ENCODE measurements at regions not wholly inside any gene's neighbourhood (a gene's known extent, or its start where the extent isn't known, plus 50 kb on each side); places are given as distances from the start of the nearest gene placed in this dataset.

DNA sequence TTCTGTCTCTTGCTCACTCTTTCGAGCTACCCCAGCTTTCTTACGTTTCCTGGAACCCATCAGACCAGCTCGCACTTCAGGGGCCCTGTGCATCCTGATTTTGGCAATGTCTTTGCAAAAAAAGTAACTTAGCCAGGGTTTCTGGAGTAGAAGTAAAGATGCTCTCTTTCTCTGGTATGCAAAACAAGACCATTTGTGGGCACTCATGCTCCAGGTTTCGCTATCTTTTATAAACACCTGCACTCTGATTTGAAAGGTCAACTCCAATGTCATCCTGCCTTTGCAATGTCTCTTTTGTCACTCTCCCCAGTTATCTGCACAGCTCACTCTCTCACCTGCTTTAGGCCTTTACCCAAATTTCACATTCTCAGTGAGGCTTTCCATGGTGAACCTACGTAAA lies 869.1 kb downstream of the QKI start:
- no peak for DNase-seq

GRCh38 chr6:164276211-164276610 lies 861.7 kb downstream of the QKI start:
- DNase-seq: no peak

DNA sequence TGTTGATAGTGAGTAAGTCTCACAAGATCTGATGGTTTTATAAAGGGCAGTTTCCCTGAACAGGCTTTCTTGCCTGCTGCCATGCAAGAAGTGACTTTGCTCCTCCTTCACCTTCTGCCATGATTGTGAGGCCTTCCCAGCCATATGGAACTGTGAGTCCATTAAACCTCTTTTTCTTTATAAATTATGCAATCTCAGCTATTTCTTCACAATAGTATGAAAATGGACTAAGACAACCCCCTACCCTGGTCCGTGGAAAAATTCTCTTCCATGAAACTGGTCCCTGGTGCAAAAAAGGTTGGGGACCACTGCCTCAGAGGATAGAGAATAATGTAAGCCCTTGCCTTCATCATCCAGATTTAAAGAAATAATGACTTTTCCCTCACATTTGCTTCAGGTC lies 861.3 kb downstream of the QKI start:
- DNase-seq: no peak

- DNase-seq: no peak
Observed at GRCh38 chr6:164274493-164274892, 860.0 kb downstream of the QKI start.

DNA sequence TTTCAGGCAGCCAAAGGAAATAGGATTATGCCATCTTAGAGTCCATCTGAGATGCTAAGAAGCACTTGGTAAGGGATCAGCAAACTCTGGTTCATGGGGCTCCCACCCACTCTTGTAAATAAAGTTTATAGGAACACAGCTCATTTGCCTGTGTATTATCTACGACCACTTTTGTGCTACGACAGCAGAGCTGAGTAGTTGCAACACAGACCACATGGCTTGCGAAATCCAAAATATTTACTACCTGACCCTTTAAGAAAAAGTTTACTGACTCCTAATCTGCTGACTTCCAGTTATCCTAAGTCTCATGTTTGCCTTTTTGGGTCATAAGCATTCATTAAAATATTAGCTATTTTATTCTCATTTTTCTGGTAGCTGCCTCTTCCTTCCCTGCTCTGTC lies 859.0 kb downstream of the QKI start:
- DNase-seq: no peak

- no peak for DNase-seq
Observed at GRCh38 chr6:164266851-164267250, 852.3 kb downstream of the QKI start.

DNA sequence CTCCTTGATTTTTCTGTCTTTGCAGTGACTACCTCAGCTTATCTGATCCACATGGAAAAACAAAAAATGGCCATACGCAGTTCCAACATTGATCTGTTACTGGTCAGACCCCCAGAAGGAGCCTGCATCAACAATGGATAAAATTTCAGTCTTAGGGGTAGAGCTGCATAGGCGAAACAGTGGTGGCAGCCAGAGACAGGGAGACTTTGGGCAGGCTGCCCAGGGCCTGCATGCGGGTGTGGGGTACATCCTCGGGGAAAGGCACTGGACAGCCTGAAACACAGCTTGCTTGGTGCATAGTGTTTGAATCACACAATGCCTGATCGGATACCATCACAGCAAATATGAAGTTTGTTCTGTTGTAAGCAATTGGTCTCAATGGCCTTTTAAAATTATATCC lies 847.8 kb downstream of the QKI start:
- DNase-seq: no peak

DNA sequence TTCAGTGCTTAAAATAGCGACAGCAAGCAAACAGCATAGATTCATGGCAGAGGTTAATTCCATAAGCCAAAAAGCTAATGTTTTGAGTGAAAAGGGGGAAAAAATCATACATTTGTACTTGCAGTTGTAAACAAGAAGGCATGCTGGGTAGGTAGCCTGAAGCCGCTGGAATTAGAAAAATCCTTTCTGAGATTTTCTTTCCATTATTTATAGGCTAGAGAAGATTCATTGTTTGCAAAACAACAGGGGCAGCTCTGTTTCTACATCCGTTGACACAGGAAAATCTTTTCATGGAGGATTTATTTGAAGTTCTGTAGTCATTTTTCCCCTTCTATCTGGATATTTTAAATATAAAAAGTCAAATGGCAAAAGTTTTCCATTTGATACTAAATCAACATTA lies 843.9 kb downstream of the QKI start:
- no peak for DNase-seq

GRCh38 chr6:164252948-164253347 lies 838.4 kb downstream of the QKI start:
- no peak for DNase-seq

- no peak for DNase-seq
Observed at GRCh38 chr6:164252291-164252690, 837.8 kb downstream of the QKI start.

GRCh38 chr6:164247106-164247505 lies 832.6 kb downstream of the QKI start:
- DNase-seq: no peak

DNA sequence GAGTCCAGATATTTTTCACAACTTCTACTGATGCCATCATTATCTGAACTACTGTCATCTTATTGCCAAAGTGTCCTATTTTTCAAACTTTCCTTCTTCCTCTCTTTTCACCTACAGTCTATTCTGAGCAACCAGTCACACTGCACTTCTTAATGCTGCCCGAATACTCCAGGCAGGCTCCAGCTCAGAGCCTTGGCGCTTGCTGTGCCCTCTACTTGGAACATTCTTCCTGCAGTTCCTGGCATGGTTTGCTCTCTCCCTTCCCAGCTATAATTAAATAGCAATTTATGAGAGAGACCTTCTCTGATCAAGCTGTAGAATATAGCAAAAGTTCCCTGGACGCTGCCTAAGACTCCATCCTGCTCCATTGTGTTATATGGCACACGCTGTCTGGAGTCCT lies 831.6 kb downstream of the QKI start:
- no peak for DNase-seq

DNA sequence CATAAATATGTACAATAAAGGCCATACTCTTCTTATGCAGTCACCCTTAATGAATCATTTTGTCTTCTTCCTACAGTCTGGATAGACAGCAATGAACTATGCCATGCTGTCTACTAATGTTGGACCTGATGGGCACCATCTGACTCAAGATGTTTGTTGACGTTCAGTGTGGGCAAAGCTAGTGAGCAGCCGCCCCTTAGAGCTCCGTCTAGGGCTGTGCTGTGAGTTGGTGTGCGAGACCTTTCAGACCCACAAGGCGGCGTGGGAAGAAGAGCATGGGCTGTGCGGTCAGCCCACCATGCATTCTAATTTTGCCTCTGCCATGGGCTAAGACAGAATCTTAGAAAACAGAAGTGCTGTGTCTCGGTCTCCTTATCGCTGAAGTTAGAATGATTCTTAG lies 829.4 kb downstream of the QKI start:
- DNase-seq: no peak

- DNase-seq: no peak
Observed at GRCh38 chr6:164243012-164243610, 828.6 kb downstream of the QKI start.

GRCh38 chr6:164230804-164231203 lies 816.3 kb downstream of the QKI start:
- no peak for DNase-seq

GRCh38 chr6:164230259-164230658 lies 815.7 kb downstream of the QKI start:
- no peak for DNase-seq

- no peak for DNase-seq
Observed at GRCh38 chr6:164229716-164230115, 815.2 kb downstream of the QKI start.

DNA sequence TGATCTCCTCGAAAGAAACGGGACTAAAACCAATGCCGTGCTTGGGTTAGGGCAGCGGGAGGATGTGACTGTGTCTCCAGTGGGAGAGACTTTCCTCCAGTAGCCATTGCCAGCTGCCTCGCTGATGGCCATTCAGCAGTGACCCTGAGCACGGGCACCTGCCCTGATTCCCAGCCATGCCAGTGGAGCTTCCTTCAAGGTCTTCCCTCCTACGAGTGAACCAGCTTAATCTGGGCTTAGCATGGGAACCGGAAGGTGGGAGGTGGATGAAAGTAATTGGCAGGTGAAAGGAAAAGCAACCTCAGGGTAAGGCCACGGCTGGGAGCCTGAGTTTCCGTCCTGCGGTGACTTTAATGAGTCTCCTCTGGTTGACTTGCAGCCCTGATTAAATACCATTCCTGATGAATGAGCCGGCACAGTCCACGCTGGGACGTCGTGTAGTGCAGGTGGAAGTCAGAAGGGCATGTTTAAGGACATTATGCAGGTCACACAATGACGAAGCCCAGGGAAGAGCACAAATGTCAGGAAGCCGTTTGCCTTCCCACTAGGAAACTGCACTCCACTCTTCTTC lies 813.5 kb downstream of the QKI start:
- DNase-seq: no peak

DNA sequence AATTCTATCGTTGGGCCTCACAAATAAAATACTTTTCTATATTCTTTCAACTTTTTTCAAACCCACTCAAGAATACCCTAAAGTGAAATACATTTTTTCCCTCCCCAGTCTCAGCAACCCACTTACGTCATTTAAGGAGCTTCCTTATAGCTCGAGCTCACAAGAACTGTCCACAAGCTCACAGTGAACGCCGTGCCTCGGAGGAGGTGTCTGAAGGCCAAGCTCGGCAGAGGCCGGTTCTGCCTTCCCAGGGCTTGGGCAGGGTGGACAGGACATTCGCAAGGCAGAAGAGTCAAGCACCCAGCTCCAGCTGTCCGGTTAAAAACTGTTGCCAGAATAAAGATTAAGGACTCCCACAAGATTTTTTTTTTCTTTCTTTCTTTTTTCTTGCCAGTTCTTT lies 802.3 kb downstream of the QKI start:
- DNase-seq: no peak

- DNase-seq: no peak
Observed at GRCh38 chr6:164216368-164216767, 801.9 kb downstream of the QKI start.

DNA sequence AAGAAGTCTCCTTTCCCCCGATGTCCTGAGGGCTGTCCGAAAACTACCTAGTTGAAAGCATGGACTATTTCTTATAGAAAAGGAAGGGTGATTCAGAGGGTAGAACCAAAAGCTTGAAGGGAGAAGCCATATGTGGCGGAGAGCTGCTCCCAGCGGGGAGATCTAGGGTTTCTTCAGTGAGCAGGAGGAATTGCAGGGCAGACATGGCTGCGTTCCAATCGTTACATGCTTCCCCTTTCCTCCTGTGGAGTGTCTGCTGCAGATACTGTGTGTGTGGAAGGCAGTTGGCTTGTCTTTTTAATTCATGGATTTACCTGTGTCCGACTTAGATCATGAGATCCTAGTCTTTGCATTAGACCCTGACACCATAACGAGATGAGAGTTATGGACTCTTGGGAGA lies 799.5 kb downstream of the QKI start:
- DNase-seq: no peak

DNA sequence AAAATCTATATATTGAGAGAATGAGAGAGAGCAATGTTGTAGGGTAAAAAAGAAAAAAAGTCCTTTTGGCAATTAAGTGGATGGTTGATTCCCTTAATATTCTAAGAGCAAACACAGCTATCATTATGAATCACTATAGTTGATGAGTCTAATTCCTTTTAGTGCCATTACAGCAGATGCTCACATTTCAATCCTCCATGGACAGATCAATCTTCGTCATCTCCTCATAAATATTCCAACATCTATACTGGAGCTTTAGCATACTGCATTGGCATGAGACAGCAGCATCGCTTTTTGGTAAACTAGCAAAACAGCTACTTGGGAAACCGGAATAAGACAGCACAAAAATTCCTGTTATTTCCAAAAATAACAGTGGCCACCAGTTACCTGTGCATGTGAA lies 796.7 kb downstream of the QKI start:
- no peak for DNase-seq

DNA sequence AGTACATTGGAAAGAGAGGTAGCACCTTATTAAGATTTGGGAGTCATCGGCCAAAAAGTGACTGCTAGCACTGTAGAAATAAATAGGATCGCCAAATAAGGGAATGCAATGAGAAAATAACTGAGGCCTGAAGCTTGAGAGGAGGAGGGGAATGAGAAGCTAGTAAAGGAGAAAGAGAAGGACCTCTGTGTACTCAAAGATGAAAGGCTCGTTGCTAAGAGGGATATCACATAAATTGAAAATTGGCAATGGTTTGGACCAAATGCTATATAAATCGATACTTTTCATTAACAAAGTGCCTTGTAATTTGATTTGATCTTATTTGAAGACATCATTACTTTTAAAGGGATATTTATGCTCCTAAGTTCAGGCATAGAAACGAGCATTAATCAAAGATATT lies 796.3 kb downstream of the QKI start:
- no peak for DNase-seq

GRCh38 chr6:164210323-164210722 lies 795.8 kb downstream of the QKI start:
- no peak for DNase-seq

- DNase-seq: no peak
Observed at GRCh38 chr6:164208371-164208770, 793.9 kb downstream of the QKI start.
